Hepatocyte (in vitro differentiated cells): ENCODE measurements at regions not wholly inside any gene's neighbourhood (a gene's known extent, or its start where the extent isn't known, plus 50 kb on each side); places are given as distances from the start of the nearest gene placed in this dataset.

ENCODE experiments used
- CTCF ChIP-seq: fragments of 200-600 bp; sonication (generic); IDR thresholded peaks from 2 replicates; pipeline ENCODE4 v1.5.1; 2016; ENCODE audit warnings: antibody characterized with exemption, mild to moderate bottlenecking; ENCODE audit not compliant: poor library complexity
- EZH2 ChIP-seq: fragments of 200-600 bp; sonication (generic); IDR thresholded peaks from 2 replicates; pipeline ENCODE4 v1.6.1; 2016; ENCODE audit warnings: antibody characterized with exemption, mild to moderate bottlenecking, borderline replicate concordance

GRCh38 chrX:35382966-35383365 lies 415.2 kb upstream of the MAGEB16 start:
- TF ChIP-seq EZH2 (no peak), CTCF (no peak)
